Neural progenitor cell (in vitro differentiated cells): ENCODE measurements at regions not wholly inside any gene's neighbourhood (a gene's known extent, or its start where the extent isn't known, plus 50 kb on each side); places are given as distances from the start of the nearest gene placed in this dataset.

Experiments
- DNase-seq: peaks from one replicate; pipeline ENCODE4 v3.0.0-alpha.2; 2016; ENCODE audit warnings: low spot score
- H2AFZ ChIP-seq: fragments of 200-600 bp; sonication (generic); replicated peaks from 2 replicates; pipeline ENCODE4 v1.6.1; 2016; ENCODE audit warnings: antibody characterized with exemption
- H3F3A ChIP-seq: fragments of 200-600 bp; sonication (generic); 2 replicates; pipeline ENCODE4 v1.6.1; 2016; ENCODE audit warnings: antibody characterized with exemption, low read depth
- H3K27ac ChIP-seq: fragments of 200-600 bp; sonication (generic); 2 replicates; pipeline ENCODE4 v1.5.1; 2016; ENCODE audit warnings: mild to moderate bottlenecking
- H3K27me3 ChIP-seq: fragments of 200-600 bp; sonication (generic); 2 replicates; pipeline ENCODE4 v1.6.1; 2016; ENCODE audit warnings: mild to moderate bottlenecking, moderate library complexity
- H3K36me3 ChIP-seq: fragments of 200-600 bp; sonication (generic); 2 replicates; pipeline ENCODE4 v1.5.1; 2016
- H3K4me1 ChIP-seq: fragments of 200-600 bp; sonication (generic); 2 replicates; pipeline ENCODE4 v1.6.1; 2016; ENCODE audit warnings: mixed run types
- H3K4me2 ChIP-seq: fragments of 200-600 bp; sonication (generic); 2 replicates; pipeline ENCODE4 v1.6.1; 2016
- H3K4me3 ChIP-seq: fragments of 200-600 bp; sonication (generic); 2 replicates; pipeline ENCODE4 v1.5.1; 2016
- H3K79me2 ChIP-seq: fragments of 200-600 bp; sonication (generic); 2 replicates; pipeline ENCODE4 v1.6.1; 2016; ENCODE audit warnings: low read depth
- H3K9ac ChIP-seq: fragments of 200-600 bp; sonication (generic); 2 replicates; pipeline ENCODE4 v1.6.1; 2016
- H3K9me3 ChIP-seq: fragments of 200-600 bp; sonication (generic); 2 replicates; pipeline ENCODE4 v1.5.1; 2016; ENCODE audit warnings: low read depth
- H4K20me1 ChIP-seq: fragments of 200-600 bp; sonication (generic); 2 replicates; pipeline ENCODE4 v1.6.1; 2016; ENCODE audit warnings: low read depth
- H3K27ac Mint-ChIP-seq: 3 replicates; pipeline ENCODE4 v1.8.0; 2021; ENCODE audit warnings: mixed read lengths
- H3K27me3 Mint-ChIP-seq: 2 replicates; pipeline ENCODE4 v1.8.0; 2022; ENCODE audit warnings: low read depth, mild to moderate bottlenecking, inconsistent platforms, moderate library complexity, mixed read lengths; ENCODE audit not compliant: insufficient read depth
- H3K36me3 Mint-ChIP-seq: 3 replicates; pipeline ENCODE4 v1.8.0; 2021; ENCODE audit warnings: mixed read lengths
- H3K4me1 Mint-ChIP-seq: 3 replicates; pipeline ENCODE4 v1.8.0; 2021; ENCODE audit warnings: mixed read lengths
- H3K4me3 Mint-ChIP-seq: 3 replicates; pipeline ENCODE4 v1.8.0; 2021; ENCODE audit warnings: mild to moderate bottlenecking, moderate library complexity, mixed read lengths
- H3K9me3 Mint-ChIP-seq: 3 replicates; pipeline ENCODE4 v1.8.0; 2020; ENCODE audit warnings: mixed read lengths
- EZH2 ChIP-seq: fragments of 200-600 bp; sonication (generic); IDR thresholded peaks from 2 replicates; pipeline ENCODE4 v1.6.1; 2017; ENCODE audit warnings: antibody characterized with exemption, mild to moderate bottlenecking, moderate library complexity
- EZH2phosphoT487 ChIP-seq: fragments of 200-600 bp; sonication (generic); IDR thresholded peaks from 2 replicates; pipeline ENCODE4 v1.6.1; 2017; ENCODE audit warnings: antibody characterized with exemption
- TF ChIP-seq, protein P1 (sequence below): fragments of 200-600 bp; sonication (generic); IDR thresholded peaks from 2 replicates; pipeline ENCODE4 v1.5.1; 2017; ENCODE audit warnings: antibody characterized with exemption, mild to moderate bottlenecking

DNA sequence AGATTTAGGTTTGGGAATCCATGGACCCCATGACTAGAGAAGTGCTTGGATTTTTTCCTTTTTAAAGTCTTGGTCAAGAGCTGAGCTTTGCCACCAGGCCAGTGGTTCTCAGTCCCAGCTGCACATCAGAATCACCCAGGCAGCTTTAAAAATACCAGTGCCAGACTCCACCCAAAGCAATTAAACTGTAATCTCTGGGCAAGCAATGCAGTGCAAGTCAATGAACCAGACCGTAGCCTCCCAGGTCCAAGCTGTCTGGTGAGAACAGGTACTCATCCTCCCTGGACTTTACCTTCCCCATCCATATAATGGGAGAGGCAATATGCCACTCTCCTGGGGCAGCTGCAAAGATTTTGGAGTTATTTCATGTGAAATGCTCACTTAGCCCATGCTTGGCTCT lies 223.1 kb upstream of the CDH5 start:
- DNase-seq: no peak
- Histone ChIP-seq H4K20me1 (no peaks in the 10 kb centered on the region), H3K79me2 (no peaks in the 10 kb centered on the region), H3K36me3 (no peaks in the 10 kb centered on the region), H2AFZ (no peak overlapping the region), H3F3A (no peaks in the 10 kb centered on the region), H3K4me2 (no peak overlapping the region), H3K4me1 (peaks cover 5% of the 10 kb centered on the region), H3K9me3 (no peaks in the 10 kb centered on the region), H3K4me3 (no peak overlapping the region), H3K9ac (no peak overlapping the region), H3K27me3 (no peaks in the 10 kb centered on the region), H3K27ac (no peak overlapping the region)
- TF ChIP-seq, protein P1, sequence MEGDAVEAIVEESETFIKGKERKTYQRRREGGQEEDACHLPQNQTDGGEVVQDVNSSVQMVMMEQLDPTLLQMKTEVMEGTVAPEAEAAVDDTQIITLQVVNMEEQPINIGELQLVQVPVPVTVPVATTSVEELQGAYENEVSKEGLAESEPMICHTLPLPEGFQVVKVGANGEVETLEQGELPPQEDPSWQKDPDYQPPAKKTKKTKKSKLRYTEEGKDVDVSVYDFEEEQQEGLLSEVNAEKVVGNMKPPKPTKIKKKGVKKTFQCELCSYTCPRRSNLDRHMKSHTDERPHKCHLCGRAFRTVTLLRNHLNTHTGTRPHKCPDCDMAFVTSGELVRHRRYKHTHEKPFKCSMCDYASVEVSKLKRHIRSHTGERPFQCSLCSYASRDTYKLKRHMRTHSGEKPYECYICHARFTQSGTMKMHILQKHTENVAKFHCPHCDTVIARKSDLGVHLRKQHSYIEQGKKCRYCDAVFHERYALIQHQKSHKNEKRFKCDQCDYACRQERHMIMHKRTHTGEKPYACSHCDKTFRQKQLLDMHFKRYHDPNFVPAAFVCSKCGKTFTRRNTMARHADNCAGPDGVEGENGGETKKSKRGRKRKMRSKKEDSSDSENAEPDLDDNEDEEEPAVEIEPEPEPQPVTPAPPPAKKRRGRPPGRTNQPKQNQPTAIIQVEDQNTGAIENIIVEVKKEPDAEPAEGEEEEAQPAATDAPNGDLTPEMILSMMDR: no peak
- TF ChIP-seq EZH2phosphoT487 (no peak), EZH2 (no peak)
- Mint-ChIP-seq H3K27ac (no peak overlapping the region), H3K4me3 (no peak overlapping the region), H3K36me3 (no peaks in the 10 kb centered on the region), H3K4me1 (peaks cover 5% of the 10 kb centered on the region), H3K9me3 (no peaks in the 10 kb centered on the region), H3K27me3 (peaks cover 18% of the 10 kb centered on the region)

DNA sequence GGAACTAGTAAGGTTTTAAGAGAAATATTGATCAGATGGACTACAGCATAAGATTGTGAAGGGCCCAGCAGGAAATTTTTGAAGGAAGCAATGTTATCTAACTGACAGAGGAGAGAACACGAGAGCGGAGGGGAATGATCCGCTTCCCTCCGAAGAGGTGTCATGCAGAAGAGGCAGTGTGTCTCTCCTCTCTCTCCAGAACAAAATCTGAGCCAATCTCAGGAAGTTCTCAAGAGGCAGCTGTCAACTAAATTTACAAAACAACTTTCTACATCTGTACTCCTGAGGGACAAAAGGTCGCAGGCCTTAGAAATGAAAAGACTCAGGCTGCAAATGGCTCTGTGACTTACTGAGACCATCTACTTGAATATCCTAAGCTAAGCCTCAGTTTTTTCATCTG lies 224.6 kb upstream of the CDH5 start:
- Mint-ChIP-seq H3K27me3 (peaks cover 22% of the 10 kb centered on the region), H3K27ac (no peak overlapping the region)

DNA sequence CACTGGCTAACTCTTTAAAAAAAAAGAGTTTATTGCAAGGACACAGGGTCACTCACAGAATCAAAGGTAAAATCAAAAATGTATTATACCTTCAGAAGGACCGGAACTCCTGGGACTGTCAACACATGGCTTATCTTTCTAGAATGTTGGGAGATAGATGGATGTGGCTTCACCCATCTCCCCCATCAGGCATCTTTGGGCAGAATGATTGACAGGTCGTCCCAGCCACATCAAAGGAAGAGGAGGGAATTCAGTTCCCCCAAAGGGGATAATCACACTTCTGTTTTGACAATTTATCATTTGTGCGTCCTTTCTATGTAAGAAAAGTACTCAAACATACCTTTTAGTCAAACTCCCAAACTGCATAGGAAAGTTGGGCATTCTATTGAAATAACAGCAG lies 228.6 kb upstream of the CDH5 start:
- Histone ChIP-seq H3K4me1 (peaks cover 9% of the 10 kb centered on the region), H3K36me3 (no peaks in the 10 kb centered on the region), H3K4me2 (no peak overlapping the region), H3K79me2 (no peaks in the 10 kb centered on the region), H3K27ac (no peak overlapping the region), H4K20me1 (no peaks in the 10 kb centered on the region), H2AFZ (no peak overlapping the region), H3F3A (peaks cover 3% of the 10 kb centered on the region), H3K4me3 (no peak overlapping the region), H3K9me3 (no peaks in the 10 kb centered on the region), H3K9ac (no peak overlapping the region), H3K27me3 (no peaks in the 10 kb centered on the region)
- Mint-ChIP-seq H3K27ac (no peak overlapping the region), H3K4me1 (peaks cover 26% of the 10 kb centered on the region), H3K36me3 (no peaks in the 10 kb centered on the region), H3K27me3 (peaks cover 28% of the 10 kb centered on the region), H3K4me3 (no peak overlapping the region), H3K9me3 (no peaks in the 10 kb centered on the region)
- TF ChIP-seq EZH2phosphoT487 (no peak), EZH2 (no peak)
- TF ChIP-seq, protein P1: no peak
- DNase-seq: no peak

More for the DNA sequence above, 224.6 kb upstream of the CDH5 start:
- H3K9ac ChIP-seq: no peak overlapping the region
- no peak for DNase-seq
- peaks cover 9% of the 10 kb centered on the region for H3K4me1 ChIP-seq
- Mint-ChIP-seq H3K9me3 (no peaks in the 10 kb centered on the region), H3K4me3 (no peak overlapping the region), H3K4me1 (peaks cover 18% of the 10 kb centered on the region), H3K36me3 (no peaks in the 10 kb centered on the region)
- no peak overlapping the region for H2AFZ ChIP-seq
- no peak overlapping the region for H3K4me3 ChIP-seq
- no peaks in the 10 kb centered on the region for H3K9me3 ChIP-seq
- no peaks in the 10 kb centered on the region for H3K79me2 ChIP-seq
- no peaks in the 10 kb centered on the region for H4K20me1 ChIP-seq
- H3K4me2 ChIP-seq: no peak overlapping the region
- peaks cover 3% of the 10 kb centered on the region for H3F3A ChIP-seq
- TF ChIP-seq, protein P1: no peak
- TF ChIP-seq EZH2 (no peak), EZH2phosphoT487 (no peak)
- H3K27ac ChIP-seq: no peak overlapping the region
- H3K36me3 ChIP-seq: no peaks in the 10 kb centered on the region
- H3K27me3 ChIP-seq: no peaks in the 10 kb centered on the region
